Stromal cell of bone marrow (primary cell): ENCODE measurements at regions not wholly inside any gene's neighbourhood (a gene's known extent, or its start where the extent isn't known, plus 50 kb on each side); places are given as distances from the start of the nearest gene placed in this dataset.
"Not testable (repeated sequence)": the region's sequence is repeated elsewhere in the genome, so short reads cannot be mapped to it uniquely, and the experiment has no call there.

Experiments used
- DNase-seq: peaks from one replicate; pipeline ENCODE4 v3.0.0-alpha.2; 2012; ENCODE audit warnings: low read depth

DNA sequence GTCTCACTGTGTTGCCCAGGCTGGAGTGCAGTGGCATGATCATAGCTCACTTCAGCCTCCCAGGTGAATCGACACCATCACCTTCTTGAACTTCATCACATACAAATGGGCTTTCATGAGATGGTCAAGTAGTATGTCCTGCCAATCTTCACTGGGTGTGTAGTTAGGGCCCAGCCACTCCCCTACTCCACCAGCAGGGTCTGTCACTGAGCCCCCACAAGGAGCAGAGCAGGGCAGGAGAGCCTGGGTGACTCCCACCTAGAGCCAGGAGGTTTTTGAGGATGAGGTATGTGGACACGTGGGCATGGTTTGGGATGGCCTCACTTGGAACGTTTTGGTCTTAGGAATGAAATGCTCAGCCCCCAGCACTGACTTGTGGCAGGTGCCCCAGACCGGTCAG, 4037.7 kb upstream of the TPTE start:
- DNase-seq, result not testable (repeated sequence)

DNA sequence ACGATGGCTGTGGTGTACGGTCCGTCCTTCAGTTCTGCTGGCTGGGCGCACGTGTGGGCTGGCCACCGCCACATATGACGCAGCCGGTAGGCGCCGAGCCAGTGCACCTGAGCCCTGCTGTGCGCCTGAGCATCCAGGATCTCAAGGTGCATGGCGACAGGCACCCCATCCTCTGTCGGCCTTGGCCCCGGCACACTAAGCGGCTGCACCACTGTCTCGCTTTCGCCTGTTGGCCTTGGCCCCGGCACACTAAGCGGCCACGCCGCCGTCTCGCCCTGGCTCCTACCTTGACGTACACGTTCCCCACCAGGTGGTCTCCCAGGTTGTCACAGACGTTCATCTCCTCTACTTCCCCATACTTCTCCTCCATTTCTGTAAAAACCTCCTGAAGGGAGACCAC, 4034.6 kb upstream of the TPTE start:
- DNase-seq, result not testable (repeated sequence)

DNA sequence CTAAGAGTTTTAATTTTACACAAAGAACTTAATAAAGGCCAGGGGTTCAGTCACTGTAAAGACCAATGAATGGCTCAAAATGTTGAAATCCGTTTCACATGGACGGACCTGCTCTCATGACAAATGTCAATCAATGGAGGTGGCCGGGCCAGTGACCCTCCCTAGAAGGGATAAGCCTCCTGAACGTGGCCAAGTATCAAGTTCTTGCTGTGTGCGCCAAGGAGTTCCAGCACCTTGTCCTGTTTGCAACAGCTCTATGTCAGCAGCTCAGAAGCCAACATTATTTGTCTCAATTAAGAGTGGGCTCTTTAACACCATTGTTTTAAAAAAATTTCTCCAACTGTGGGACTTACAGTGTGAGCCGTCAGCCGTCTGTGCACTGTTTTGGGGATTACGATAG, 4028.7 kb upstream of the TPTE start:
- not testable (repeated sequence) for DNase-seq

DNA sequence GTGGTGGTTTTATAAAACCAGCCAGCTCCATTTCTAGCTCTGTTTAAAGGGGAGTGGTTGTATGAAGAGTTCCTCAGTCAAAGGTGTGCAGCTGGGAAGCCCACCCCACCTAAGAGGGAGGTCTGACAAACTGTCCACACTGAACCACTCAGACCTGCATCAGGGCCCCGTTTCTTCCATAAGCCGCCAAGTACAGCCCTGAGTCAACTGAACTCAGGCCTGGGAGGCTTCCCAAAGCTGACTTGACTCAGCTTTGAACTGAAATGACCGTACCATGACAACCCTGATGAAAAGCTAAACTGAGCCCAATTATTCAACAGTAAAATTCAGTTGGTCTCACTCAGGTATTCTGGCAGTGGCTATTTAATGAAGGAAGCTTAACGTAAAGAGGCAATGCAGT, 4027.4 kb upstream of the TPTE start:
- not testable (repeated sequence) for DNase-seq

DNA sequence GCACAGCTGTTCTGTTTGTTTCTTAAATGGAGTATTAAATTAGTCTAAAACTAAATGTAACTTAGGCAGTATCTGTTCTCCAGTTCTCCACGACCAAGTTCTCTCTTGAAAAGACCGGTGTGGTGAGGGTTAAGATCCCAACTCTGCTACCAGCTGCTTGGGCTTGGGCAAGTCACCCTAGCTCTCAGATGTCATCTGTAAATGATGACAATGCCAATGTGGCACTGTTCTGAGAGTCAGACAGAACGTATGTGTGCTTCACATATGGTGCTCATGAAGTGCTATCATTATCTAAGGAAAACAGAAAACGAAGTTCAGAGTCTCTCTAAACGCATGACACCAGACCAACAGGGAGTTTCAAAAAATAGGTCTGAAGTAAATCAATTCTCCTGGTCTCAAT, 4025.0 kb upstream of the TPTE start:
- DNase-seq, result not testable (repeated sequence)

DNA sequence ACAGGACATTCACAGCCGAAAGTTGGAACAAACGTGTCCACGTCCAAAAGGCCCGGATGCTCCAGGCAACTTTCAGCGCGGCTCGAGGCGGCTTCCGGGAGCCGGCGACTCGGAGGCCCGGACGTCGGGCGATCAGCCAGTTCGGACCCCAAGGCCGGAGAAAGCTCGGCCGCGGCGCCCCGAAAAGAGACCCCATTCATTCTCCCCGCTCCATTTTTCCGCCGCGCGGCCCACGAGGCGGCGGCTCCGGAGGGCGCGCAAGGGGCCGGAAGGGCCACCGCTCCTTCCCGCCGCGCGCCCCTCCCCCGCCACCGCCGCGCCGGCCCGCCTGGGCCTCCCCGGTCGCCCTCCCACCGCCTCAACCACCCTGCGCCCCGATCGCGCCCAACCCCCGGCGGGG, 4022.7 kb upstream of the TPTE start:
- not testable (repeated sequence) for DNase-seq

DNA sequence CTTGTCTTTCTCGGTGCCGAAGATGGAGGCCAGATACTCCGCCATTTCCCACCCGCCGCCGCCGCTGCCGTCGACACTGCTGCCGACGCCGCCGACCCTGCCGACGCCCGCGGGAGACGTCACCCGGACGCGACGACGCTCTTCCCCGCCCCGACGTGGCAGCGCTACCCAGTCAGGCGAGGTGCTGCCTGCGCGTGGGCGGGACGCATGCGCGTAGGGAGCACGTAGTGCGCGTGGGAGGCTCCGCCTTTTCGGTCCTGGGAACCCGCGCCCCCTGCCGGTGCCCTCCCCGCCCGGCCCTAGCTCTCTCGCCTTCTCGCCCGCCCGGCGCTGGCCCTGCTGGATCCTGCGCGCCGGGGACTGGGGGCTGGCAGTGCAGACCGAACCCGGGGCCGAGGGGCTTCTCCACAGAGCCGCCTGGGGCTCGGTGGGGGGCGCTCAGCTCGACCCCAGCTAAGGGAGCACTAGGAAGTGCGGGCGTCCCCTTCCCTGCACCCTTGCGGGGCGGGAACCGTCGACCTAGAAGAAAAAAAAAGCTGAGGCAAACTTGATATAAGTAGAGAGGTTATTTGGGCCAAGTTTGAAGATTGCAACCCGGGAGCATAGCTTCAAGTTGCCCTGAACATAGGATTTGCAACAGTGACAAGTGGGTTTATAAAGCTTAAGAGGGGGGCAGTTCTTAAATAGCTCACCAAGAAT, 4022.1 kb upstream of the TPTE start:
- not testable (repeated sequence) for DNase-seq

DNA sequence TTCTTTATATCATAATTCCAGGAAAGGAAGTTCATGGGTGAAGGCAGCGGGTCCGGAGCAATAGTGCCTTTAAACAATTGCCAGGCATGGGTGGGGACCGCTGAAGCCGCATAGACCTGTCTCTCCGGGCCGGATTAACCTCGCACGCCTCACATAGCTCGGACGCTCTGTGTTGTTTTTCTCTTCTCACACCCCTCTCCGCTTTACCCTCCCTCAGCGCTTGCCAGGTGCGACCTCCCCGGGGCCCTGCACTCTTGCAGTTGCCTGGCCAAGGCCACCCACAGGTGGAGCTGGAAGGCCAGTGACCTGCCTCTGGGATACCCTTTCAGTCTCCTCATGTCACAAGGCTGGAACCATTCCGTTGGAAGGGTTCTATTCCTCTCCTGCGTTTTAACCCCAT, 4021.5 kb upstream of the TPTE start:
- DNase-seq, result not testable (repeated sequence)

DNA sequence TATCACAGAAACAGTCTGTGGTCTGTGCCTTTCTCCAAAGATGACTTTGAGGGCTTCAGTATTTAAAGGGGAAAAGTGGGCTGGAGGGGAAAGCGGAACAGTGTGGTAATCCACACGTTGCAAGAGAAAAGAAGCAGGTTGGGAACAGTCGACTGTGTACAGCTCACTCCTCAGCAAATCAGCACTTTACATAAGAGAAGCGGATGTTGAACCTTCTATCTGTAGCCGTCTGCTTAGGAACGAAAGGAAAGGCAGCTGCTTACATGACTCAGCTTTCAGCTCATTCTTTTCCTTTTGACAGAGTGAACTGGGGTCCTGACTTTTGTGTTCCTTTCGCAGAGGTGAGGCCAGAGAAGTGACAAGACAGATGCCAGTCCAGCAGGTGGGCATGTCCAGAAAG, 4020.7 kb upstream of the TPTE start:
- DNase-seq, result not testable (repeated sequence)

DNA sequence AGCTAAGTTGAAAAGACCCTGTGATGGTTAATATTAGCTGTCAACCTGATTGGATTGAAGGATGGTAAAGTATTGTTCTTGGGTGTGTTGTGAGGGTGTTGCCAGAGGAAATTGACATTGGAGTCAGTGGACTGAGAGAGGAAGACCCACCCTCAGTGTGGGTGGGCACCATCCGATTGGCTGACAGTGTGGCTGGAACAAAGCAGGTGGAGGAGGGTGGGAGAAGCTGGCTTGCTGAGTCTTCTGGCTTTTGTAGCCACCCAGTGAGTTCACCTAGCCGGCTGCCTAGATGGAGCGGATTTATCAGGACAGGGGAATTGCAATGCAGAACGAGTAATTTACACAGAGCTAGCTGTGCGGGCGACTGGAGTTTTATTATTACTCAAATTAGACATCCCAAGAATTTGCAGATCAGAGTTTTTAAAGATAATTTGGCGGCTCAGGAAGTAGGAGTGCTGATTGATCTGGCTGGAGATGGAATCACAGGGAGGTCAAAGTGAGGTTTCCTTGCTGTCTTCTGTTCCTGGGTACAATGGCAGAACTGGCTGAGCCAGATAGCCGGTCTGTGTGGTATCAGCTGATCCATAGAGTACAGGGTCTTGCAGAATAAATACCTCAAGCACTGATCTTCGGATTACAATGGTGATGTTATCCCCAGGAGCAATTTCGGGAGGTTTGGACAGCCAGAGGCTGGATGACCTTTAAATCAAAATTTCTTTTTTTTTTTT, 4015.1 kb upstream of the TPTE start:
- not testable (repeated sequence) for DNase-seq

DNA sequence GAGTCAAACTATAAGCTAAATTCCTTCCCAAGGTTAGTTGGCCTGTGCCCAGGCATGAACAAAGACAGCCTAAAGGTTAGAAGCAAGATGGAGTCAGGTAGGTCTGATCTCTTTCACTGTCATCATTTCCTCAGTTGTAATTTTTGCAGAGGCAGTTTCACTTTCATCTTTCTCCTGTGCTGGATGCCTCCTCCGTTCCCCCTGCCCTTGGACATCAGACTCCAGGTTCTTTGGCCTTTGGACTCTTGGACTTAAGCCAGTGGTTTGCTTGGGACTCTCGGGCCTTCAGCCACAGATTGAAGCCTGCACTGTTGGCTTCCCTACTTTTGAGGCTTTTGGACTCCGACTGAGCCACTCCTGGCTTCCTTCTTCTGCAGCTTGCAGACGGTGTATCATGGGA, 4013.8 kb upstream of the TPTE start:
- DNase-seq, result not testable (repeated sequence)

DNA sequence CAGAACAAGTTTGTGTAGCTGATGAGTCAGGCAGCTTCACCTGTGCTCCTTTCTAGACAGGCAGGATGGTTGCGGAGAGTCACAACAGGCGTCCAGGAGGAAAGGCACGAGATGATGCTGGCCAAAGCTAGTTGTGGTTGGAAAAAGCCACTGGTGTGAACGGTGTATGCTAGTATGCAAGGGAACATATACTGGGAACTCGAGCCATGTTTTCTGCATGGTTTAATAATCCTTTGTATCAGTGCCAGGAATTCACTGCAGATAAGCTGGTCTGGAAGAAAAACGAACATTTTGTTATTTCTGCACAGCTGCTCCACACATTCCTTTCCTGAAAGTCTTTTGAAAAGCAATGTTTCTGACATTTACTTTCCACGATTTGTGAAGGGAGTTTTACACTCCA, 3999.6 kb upstream of the TPTE start:
- DNase-seq, result not testable (repeated sequence)

DNA sequence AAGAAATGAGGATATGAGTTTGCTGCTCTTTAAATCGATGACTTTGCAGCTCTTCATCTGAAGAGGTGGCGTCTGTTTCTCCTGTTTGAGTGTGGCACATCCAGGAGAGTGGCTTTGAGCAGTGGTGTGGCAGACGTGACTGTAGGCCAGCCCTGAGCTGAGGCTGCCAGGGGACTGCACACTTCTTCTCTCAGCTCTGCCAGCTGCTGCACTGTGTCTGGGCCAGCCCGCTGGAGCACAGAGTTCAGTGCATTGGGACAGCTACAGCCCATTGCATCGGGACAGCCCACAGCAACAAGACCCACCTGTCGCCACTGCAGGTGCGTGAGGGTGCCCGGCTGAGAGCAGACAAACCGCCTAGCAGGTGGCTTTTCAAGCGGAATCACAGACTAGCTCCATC, 3995.2 kb upstream of the TPTE start:
- DNase-seq, result not testable (repeated sequence)

DNA sequence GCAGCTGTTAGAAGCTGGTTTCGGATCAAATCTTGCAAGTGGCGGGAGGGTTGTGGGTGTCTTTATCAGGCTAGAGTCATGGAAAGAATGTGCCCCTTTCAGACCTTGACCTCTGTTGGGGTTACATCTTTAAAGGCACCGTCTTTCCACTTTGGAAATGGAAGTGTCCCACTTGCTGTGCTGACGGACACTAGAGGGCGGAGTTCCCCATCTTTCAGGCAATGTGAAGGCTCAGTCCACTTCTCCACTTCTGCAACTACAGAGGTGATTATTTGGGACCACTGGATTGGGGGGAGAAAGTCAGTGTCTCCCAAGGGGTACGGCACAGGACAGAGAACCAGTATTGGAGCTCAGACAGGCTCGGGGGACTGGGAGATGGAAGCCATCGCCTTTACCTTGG, 3990.7 kb upstream of the TPTE start:
- not testable (repeated sequence) for DNase-seq

DNA sequence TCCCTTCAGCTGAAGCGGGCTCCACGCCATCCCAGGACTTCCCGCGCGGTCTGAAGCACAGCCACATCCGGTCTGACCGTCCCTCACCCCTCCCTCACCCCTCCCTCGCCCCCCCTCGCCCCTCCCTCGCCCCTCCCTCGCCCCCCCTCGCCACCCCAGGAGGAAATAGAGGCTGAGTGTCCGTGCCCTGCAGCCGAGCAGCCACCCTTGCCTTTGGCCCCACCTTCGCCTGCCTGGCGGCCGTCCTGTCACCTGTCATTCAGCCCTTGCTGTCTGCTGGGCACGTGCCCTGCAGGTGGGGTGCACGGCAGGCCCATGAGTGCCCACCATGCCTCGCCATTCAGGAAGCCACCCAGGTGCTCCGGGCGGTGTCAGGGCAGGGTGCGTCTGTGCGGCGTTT, 3988.1 kb upstream of the TPTE start:
- not testable (repeated sequence) for DNase-seq

DNA sequence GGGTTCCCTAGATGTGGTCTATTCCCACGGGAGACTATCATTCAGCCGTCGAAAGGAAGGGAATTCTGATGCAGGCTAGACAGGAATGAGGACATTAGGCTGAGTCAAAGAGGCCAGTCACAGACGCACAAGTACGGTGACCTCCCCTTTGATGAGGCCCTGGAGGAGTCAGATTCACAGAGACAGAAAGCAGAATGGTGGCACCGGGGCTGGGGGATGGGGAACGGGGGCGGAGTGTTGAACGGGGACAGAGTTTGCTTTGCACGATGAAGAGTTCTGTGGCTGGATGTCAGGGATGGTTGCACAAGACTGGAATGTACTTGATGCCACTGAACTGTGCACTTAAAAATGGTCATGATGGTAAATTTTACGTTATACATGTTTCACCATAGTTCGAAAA, 3983.1 kb upstream of the TPTE start:
- not testable (repeated sequence) for DNase-seq

DNA sequence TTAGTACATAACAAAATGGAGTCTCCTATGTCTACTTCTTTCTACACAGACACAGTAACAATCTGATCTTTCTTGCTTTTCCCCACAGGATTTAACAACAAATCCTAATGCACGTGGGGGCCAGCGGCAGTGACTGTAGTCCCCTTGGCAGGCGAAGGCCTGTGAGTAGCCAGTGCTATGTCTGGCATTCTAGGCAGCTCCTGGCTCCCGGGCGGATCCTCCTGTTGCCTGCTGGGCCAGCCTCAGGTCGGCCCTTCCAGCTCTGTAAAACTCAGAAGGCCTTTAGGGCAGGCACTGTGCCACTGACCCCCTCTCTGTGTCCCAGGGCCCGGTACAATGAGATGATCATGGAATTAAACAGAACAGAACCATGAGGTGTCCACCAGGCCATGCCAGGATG, 3981.7 kb upstream of the TPTE start:
- DNase-seq, result not testable (repeated sequence)

DNA sequence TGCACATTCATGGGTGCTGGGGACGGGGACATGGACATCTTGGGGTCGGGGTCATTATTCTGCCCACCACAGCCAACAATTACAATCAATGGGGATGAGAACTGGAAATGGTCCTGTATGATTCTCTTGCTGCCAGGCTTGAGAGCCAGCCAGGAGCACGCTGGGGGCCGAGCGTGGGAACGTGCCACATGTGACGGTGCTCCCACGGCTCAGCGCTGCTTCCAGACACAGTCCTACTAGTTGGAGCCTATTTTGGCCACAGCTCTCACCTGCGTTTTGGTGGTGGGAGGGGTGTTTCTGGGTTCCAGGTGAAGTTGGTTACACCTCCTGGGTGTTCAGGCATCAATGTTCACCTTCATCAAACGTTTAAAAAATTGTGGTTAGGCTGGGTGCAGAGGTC, 3980.3 kb upstream of the TPTE start:
- DNase-seq, result not testable (repeated sequence)

DNA sequence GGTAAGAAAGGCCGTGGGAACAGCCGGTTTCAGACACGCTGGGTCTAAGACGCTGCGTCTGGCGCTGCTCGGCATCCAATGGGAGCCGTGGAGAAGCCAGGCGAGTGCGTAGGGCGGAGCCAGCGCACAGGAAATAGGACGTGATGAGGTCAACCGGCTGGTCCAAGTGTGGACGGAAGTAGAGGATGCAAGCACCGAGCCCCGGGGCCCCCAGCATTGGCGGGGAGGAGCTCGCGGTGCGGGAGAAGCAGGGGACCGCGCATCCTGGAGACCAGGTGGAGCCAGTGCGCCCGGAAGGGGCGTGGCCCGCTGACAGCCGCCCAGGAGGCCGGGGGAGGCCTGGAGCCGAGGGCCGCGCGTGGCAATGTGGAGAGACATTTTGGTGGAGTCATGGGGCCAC, 3976.1 kb upstream of the TPTE start:
- DNase-seq, result not testable (repeated sequence)

DNA sequence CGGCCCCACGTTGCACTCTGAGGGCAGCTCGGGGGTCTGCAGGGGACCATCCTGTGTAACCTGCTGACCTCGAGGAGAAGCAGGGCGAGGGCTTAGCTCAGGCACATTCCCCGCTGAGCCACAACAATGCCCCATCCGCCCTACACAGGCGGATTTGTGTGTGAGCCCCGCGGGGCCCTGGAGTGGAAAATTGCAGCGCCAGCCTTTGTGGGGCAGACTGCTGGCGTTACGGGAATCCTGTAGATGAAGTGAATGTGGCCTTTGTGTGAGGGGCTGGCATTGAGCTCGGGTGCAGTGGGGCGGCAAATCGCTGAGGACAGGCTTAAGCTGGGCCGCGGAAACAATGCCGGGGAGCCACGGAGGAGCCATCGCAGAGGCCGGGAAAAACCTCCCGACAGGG, 3970.3 kb upstream of the TPTE start:
- not testable (repeated sequence) for DNase-seq

DNA sequence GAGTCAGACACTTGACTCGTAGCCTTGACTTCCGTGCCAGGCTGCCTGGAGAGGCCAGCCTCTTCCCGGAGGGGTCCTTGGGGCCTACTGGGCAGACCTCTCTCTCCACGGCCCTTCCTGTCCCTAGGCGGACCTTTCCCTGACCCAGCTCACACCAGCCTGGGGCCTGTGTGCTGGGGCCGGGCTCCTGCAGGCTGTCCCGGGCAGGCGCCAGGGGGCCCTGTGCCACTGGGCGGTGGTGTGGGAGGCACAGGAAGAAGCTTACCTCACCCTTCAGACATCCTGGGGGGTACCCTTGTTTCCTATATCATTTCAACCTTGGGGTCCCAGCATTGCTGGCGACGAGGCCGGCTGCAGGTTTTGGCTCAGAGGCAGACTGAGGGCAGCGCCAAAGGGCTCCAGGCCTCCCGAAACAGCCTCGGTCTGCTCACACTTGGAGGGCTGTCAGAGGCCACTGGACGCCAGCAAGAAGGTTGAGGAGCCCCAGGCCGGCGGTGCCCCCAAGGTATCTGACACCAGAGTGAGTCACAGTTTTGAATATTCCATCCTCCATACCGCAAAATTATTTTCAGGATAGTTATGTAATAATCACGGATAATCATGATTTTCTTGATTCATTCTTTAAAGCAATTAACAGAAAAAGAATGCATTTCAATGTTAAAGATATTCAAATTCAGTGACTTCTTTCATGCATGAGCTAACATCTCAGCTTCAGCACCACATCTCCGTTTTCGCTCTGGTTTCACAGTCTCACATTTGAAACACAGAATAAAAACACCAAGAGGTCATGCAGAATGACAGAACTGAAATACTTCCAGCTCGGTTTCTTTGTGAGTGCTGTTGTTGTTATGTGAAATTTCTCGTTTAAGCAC, 3967.6 kb upstream of the TPTE start:
- DNase-seq, result not testable (repeated sequence)

DNA sequence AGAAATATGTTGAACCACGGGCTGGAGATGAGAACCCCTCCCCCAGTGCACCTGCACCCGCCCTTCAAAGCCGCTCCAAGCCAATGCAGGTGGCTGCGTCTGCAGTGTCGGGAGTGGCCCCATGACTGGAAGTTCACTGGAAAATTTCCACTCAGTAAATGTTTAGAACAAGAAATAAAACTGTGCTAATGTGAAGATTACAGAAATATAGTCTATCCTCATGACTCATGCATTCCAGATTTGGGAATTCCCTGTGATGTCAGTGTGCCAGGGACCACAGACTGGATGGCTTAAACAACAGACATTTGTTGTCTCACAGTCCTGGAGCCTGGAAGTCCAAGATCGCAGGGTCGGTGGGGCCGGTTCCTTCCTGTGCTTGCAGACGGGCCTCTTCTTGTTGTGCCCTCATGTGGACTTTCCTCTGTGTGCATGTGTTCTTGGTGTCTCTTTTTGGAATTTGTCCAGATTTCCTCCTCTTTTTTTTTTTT, 3967.0 kb upstream of the TPTE start:
- not testable (repeated sequence) for DNase-seq
